Upper lobe of right lung (tissue), 1 donor: ENCODE measurements at regions not wholly inside any gene's neighbourhood (a gene's known extent, or its start where the extent isn't known, plus 50 kb on each side); places are given as distances from the start of the nearest gene placed in this dataset.

Source experiments
- ATAC-seq: fragments of 200-7000 bp; cut with Tn5 transposase; one replicate; pipeline ENCODE4 v1.9.1; 2020; ENCODE audit warnings: mild to moderate bottlenecking, moderate library complexity
- DNase-seq: peaks from one replicate; pipeline ENCODE4 v3.0.0-alpha.2; 2020
- H3K27ac ChIP-seq: fragments of 200-600 bp; one replicate; pipeline ENCODE4 v1.8.0; 2022
- H3K27me3 ChIP-seq: fragments of 200-600 bp; one replicate; pipeline ENCODE4 v1.8.0; 2022; ENCODE audit warnings: mild to moderate bottlenecking
- H3K36me3 ChIP-seq: fragments of 200-600 bp; one replicate; pipeline ENCODE4 v1.8.0; 2022
- H3K4me1 ChIP-seq: fragments of 200-600 bp; one replicate; pipeline ENCODE4 v1.8.0; 2022
- H3K4me3 ChIP-seq: fragments of 200-600 bp; one replicate; pipeline ENCODE4 v1.8.0; 2022; ENCODE audit warnings: mild to moderate bottlenecking
- H3K9me3 ChIP-seq: fragments of 200-600 bp; one replicate; pipeline ENCODE4 v1.8.0; 2022
- CTCF ChIP-seq: fragments of 200-600 bp; IDR thresholded peaks from one replicate; pipeline ENCODE4 v1.8.0; 2022; ENCODE audit warnings: antibody characterized with exemption
- intact Hi-C: fragments of 100-400 bp; cut with DNase I; formaldehyde crosslinking; loops from one replicate; pipeline ENCODE4 v1.11.0; 2022
- donor health status: DM: no; HTN: yes; CAD: no; lungs with severe emphysema.

GRCh38 chr9:126165755-126166154 is 160.9 kb upstream of the MVB12B start:
- H3K4me1 ChIP-seq: no peaks in the 10 kb centered on the region
- intact Hi-C loops: no loop called here
- no peak for TF ChIP-seq CTCF
- ATAC-seq: no peak
- H3K27me3 ChIP-seq: peaks cover 9% of the 10 kb centered on the region
- no peaks in the 10 kb centered on the region for H3K36me3 ChIP-seq
- H3K9me3 ChIP-seq: no peaks in the 10 kb centered on the region
- H3K27ac ChIP-seq: no peak overlapping the region
- H3K4me3 ChIP-seq: no peak overlapping the region
- no peak for DNase-seq

- DNase-seq (peak; percentile 25), ATAC-seq (no peak)
- H3K36me3 ChIP-seq: no peaks in the 10 kb centered on the region
- peaks cover 9% of the 10 kb centered on the region for H3K27me3 ChIP-seq
- H3K9me3 ChIP-seq: no peaks in the 10 kb centered on the region
- H3K4me1 ChIP-seq: no peaks in the 10 kb centered on the region
- no peak overlapping the region for H3K4me3 ChIP-seq
- intact Hi-C loops: no loop called here
- TF ChIP-seq CTCF: no peak
- H3K27ac ChIP-seq: no peak overlapping the region
Observed at GRCh38 chr9:126166291-126166690, 160.3 kb upstream of the MVB12B start.

- peak; percentile 31 for DNase-seq
- intact Hi-C loops: no loop called here
- no peak for ATAC-seq
- no peak for TF ChIP-seq CTCF
- peaks cover 9% of the 10 kb centered on the region for H3K27me3 ChIP-seq
- no peaks in the 10 kb centered on the region for H3K36me3 ChIP-seq
- H3K27ac ChIP-seq: no peak overlapping the region
- H3K9me3 ChIP-seq: no peaks in the 10 kb centered on the region
- no peaks in the 10 kb centered on the region for H3K4me1 ChIP-seq
- H3K4me3 ChIP-seq: no peak overlapping the region
Observed at GRCh38 chr9:126166866-126167265, 159.8 kb upstream of the MVB12B start.

- intact Hi-C loops: no loop called here
- ATAC-seq: no peak
- TF ChIP-seq CTCF: no peak
Observed at GRCh38 chr9:126169736-126170135, 156.9 kb upstream of the MVB12B start.

GRCh38 chr9:126170286-126170823 is 156.3 kb upstream of the MVB12B start:
- Histone ChIP-seq H3K9me3 (no peaks in the 10 kb centered on the region), H3K4me1 (no peaks in the 10 kb centered on the region), H3K27me3 (peaks cover 8% of the 10 kb centered on the region), H3K4me3 (no peak overlapping the region), H3K27ac (no peak overlapping the region), H3K36me3 (no peaks in the 10 kb centered on the region)
- TF ChIP-seq CTCF: no peak
- DNase-seq (no peak), ATAC-seq (no peak)
- intact Hi-C loops: no loop called here

More at GRCh38 chr9:126169736-126170135, 156.9 kb upstream of the MVB12B start:
- Histone ChIP-seq H3K4me1 (no peaks in the 10 kb centered on the region), H3K4me3 (no peak overlapping the region), H3K9me3 (no peaks in the 10 kb centered on the region), H3K36me3 (no peaks in the 10 kb centered on the region), H3K27me3 (peaks cover 9% of the 10 kb centered on the region), H3K27ac (no peak overlapping the region)
- no peak for DNase-seq

GRCh38 chr9:126171641-126172040 is 155.0 kb upstream of the MVB12B start:
- intact Hi-C loops: no loop called here
- no peak for DNase-seq
- Histone ChIP-seq H3K4me3 (no peak overlapping the region), H3K36me3 (no peaks in the 10 kb centered on the region), H3K27ac (no peak overlapping the region), H3K4me1 (no peaks in the 10 kb centered on the region), H3K9me3 (no peaks in the 10 kb centered on the region), H3K27me3 (no peaks in the 10 kb centered on the region)
- no peak for TF ChIP-seq CTCF
- no peak for ATAC-seq
